ENCODE measurements at regions not wholly inside any gene's neighbourhood (a gene's known extent, or its start where the extent isn't known, plus 50 kb on each side); places are given as distances from the start of the nearest gene placed in this dataset.
"Not testable (repeated sequence)": the region's sequence is repeated elsewhere in the genome, so short reads cannot be mapped to it uniquely, and the experiment has no call there.

- WGBS, 2 donors (ENCODE audit: low coverage in 1 of 2) = 50 to 54% methylated on average over 1 of the region's 1 CpG
- no peaks in the 10 kb centered on the region for H3K9me3 ChIP-seq
- peaks cover 0 to 18% (median 5%) of the 10 kb centered on the region in 3 donors for H3K4me1 ChIP-seq
- no peak for ATAC-seq
- H3K27me3 ChIP-seq = no peaks in the 10 kb centered on the region
- H3K36me3 ChIP-seq = no peaks in the 10 kb centered on the region
- no peak for TF ChIP-seq CTCF (IDR thresholded peaks at IDR 0.05)
- no peak for TF ChIP-seq EP300 (IDR thresholded peaks at IDR 0.05)
- TF ChIP-seq POLR2A (IDR thresholded peaks at IDR 0.05) = no peak
- H3K27ac ChIP-seq = no peak overlapping the region
- no peak overlapping the region for H3K4me3 ChIP-seq
Observed at GRCh38 chr6:49325891-49326290, 137.2 kb downstream of the MMUT start.

- WGBS, 2 donors (ENCODE audit: low coverage in 1 of 2) = 20 to 67% methylated on average over 1 of the region's 1 CpG
- Histone ChIP-seq H3K36me3 (no peaks in the 10 kb centered on the region), H3K9me3 (no peaks in the 10 kb centered on the region), H3K27ac (no peak overlapping the region), H3K4me3 (no peak overlapping the region), H3K4me1 (peaks cover 0 to 8% (median 2%) of the 10 kb centered on the region in 3 donors), H3K27me3 (no peaks in the 10 kb centered on the region)
- ATAC-seq = no peak
- no peak for TF ChIP-seq POLR2A (IDR thresholded peaks at IDR 0.05)
- TF ChIP-seq CTCF (IDR thresholded peaks at IDR 0.05) = no peak
- no peak for TF ChIP-seq POLR2AphosphoS5 (IDR thresholded peaks at IDR 0.05)
- TF ChIP-seq EP300 (IDR thresholded peaks at IDR 0.05) = no peak
Observed at GRCh38 chr6:49322861-49323260, 140.2 kb downstream of the MMUT start.

- Histone ChIP-seq H3K27me3 (no peaks in the 10 kb centered on the region), H3K27ac (no peak overlapping the region), H3K4me3 (no peak overlapping the region), H3K4me1 (no peaks in the 10 kb centered on the region), H3K9me3 (peaks cover 0 to 5% (median 0%) of the 10 kb centered on the region in 3 donors), H3K36me3 (no peaks in the 10 kb centered on the region)
- ATAC-seq = no peak
- WGBS, 2 donors (ENCODE audit: low coverage in 1 of 2) = 66 to 70% methylated on average over 2 of the region's 2 CpGs
- TF ChIP-seq EP300 (IDR thresholded peaks at IDR 0.05) (no peak), POLR2AphosphoS5 (IDR thresholded peaks at IDR 0.05) (no peak), POLR2A (IDR thresholded peaks at IDR 0.05) (no peak)
Observed at GRCh38 chr6:49321561-49322072, 141.4 kb downstream of the MMUT start.

- TF ChIP-seq POLR2AphosphoS5 (IDR thresholded peaks at IDR 0.05) (no peak), EP300 (IDR thresholded peaks at IDR 0.05) (no peak), POLR2A (IDR thresholded peaks at IDR 0.05) (no peak), CTCF (IDR thresholded peaks at IDR 0.05) (no peak)
- Histone ChIP-seq H3K36me3 (no peaks in the 10 kb centered on the region), H3K4me3 (no peak overlapping the region), H3K4me1 (no peaks in the 10 kb centered on the region), H3K9me3 (no peaks in the 10 kb centered on the region), H3K27me3 (no peaks in the 10 kb centered on the region), H3K27ac (no peak overlapping the region)
- 56 to 60% methylated on average over 1 of the region's 1 CpG for WGBS, 2 donors (ENCODE audit: low coverage in 1 of 2)
- ATAC-seq = no peak
Observed at GRCh38 chr6:49305010-49305409, 158.0 kb downstream of the MMUT start.

- H3K4me3 ChIP-seq, ATAC-seq, H3K9me3 ChIP-seq, H3K36me3 ChIP-seq, H3K4me1 ChIP-seq, H3K27ac ChIP-seq, H3K27me3 ChIP-seq: not testable (repeated sequence)
- WGBS, 2 donors (ENCODE audit: low coverage in 1 of 2) = 36 to 80% methylated on average over 1 of the region's 1 CpG
Observed at GRCh38 chr6:49304393-49304792, 158.7 kb downstream of the MMUT start.

- no peak for TF ChIP-seq POLR2AphosphoS5 (IDR thresholded peaks at IDR 0.05)
- TF ChIP-seq EP300 (IDR thresholded peaks at IDR 0.05) = no peak
- Histone ChIP-seq H3K4me3 (no peak overlapping the region), H3K27me3 (no peaks in the 10 kb centered on the region), H3K27ac (no peak overlapping the region), H3K9me3 (no peaks in the 10 kb centered on the region), H3K36me3 (no peaks in the 10 kb centered on the region), H3K4me1 (no peaks in the 10 kb centered on the region)
- no peak for ATAC-seq
Observed at GRCh38 chr6:49300911-49301310, 162.1 kb downstream of the MMUT start.

All from gastroesophageal sphincter (tissue), 4 donors.